Neural progenitor cell (in vitro differentiated cells): ENCODE measurements at regions not wholly inside any gene's neighbourhood (a gene's known extent, or its start where the extent isn't known, plus 50 kb on each side); places are given as distances from the start of the nearest gene placed in this dataset.

Experiments
- DNase-seq: peaks from one replicate; pipeline ENCODE4 v3.0.0-alpha.2; 2016; ENCODE audit warnings: low spot score
- H2AFZ ChIP-seq: fragments of 200-600 bp; sonication (generic); replicated peaks from 2 replicates; pipeline ENCODE4 v1.6.1; 2016; ENCODE audit warnings: antibody characterized with exemption
- H3F3A ChIP-seq: fragments of 200-600 bp; sonication (generic); 2 replicates; pipeline ENCODE4 v1.6.1; 2016; ENCODE audit warnings: antibody characterized with exemption, low read depth
- H3K27ac ChIP-seq: fragments of 200-600 bp; sonication (generic); 2 replicates; pipeline ENCODE4 v1.5.1; 2016; ENCODE audit warnings: mild to moderate bottlenecking
- H3K27me3 ChIP-seq: fragments of 200-600 bp; sonication (generic); 2 replicates; pipeline ENCODE4 v1.6.1; 2016; ENCODE audit warnings: mild to moderate bottlenecking, moderate library complexity
- H3K36me3 ChIP-seq: fragments of 200-600 bp; sonication (generic); 2 replicates; pipeline ENCODE4 v1.5.1; 2016
- H3K4me1 ChIP-seq: fragments of 200-600 bp; sonication (generic); 2 replicates; pipeline ENCODE4 v1.6.1; 2016; ENCODE audit warnings: mixed run types
- H3K4me2 ChIP-seq: fragments of 200-600 bp; sonication (generic); 2 replicates; pipeline ENCODE4 v1.6.1; 2016
- H3K4me3 ChIP-seq: fragments of 200-600 bp; sonication (generic); 2 replicates; pipeline ENCODE4 v1.5.1; 2016
- H3K79me2 ChIP-seq: fragments of 200-600 bp; sonication (generic); 2 replicates; pipeline ENCODE4 v1.6.1; 2016; ENCODE audit warnings: low read depth
- H3K9ac ChIP-seq: fragments of 200-600 bp; sonication (generic); 2 replicates; pipeline ENCODE4 v1.6.1; 2016
- H3K9me3 ChIP-seq: fragments of 200-600 bp; sonication (generic); 2 replicates; pipeline ENCODE4 v1.5.1; 2016; ENCODE audit warnings: low read depth
- H4K20me1 ChIP-seq: fragments of 200-600 bp; sonication (generic); 2 replicates; pipeline ENCODE4 v1.6.1; 2016; ENCODE audit warnings: low read depth
- H3K27ac Mint-ChIP-seq: 3 replicates; pipeline ENCODE4 v1.8.0; 2021; ENCODE audit warnings: mixed read lengths
- H3K27me3 Mint-ChIP-seq: 2 replicates; pipeline ENCODE4 v1.8.0; 2022; ENCODE audit warnings: low read depth, mild to moderate bottlenecking, inconsistent platforms, moderate library complexity, mixed read lengths; ENCODE audit not compliant: insufficient read depth
- H3K36me3 Mint-ChIP-seq: 3 replicates; pipeline ENCODE4 v1.8.0; 2021; ENCODE audit warnings: mixed read lengths
- H3K4me1 Mint-ChIP-seq: 3 replicates; pipeline ENCODE4 v1.8.0; 2021; ENCODE audit warnings: mixed read lengths
- H3K4me3 Mint-ChIP-seq: 3 replicates; pipeline ENCODE4 v1.8.0; 2021; ENCODE audit warnings: mild to moderate bottlenecking, moderate library complexity, mixed read lengths
- H3K9me3 Mint-ChIP-seq: 3 replicates; pipeline ENCODE4 v1.8.0; 2020; ENCODE audit warnings: mixed read lengths
- CTCF ChIP-seq: fragments of 200-600 bp; sonication (generic); IDR thresholded peaks from 2 replicates; pipeline ENCODE4 v1.5.1; 2017; ENCODE audit warnings: antibody characterized with exemption, mild to moderate bottlenecking
- EZH2 ChIP-seq: fragments of 200-600 bp; sonication (generic); IDR thresholded peaks from 2 replicates; pipeline ENCODE4 v1.6.1; 2017; ENCODE audit warnings: antibody characterized with exemption, mild to moderate bottlenecking, moderate library complexity
- EZH2phosphoT487 ChIP-seq: fragments of 200-600 bp; sonication (generic); IDR thresholded peaks from 2 replicates; pipeline ENCODE4 v1.6.1; 2017; ENCODE audit warnings: antibody characterized with exemption

- no peak for DNase-seq
- Histone ChIP-seq H3K9me3 (no peaks in the 10 kb centered on the region), H3K27me3 (no peaks in the 10 kb centered on the region), H3K4me1 (no peaks in the 10 kb centered on the region), H4K20me1 (no peaks in the 10 kb centered on the region), H3K27ac (no peak overlapping the region), H3K4me3 (no peak overlapping the region), H3K79me2 (no peaks in the 10 kb centered on the region), H3K4me2 (no peak overlapping the region), H3F3A (no peaks in the 10 kb centered on the region), H2AFZ (no peak overlapping the region), H3K36me3 (no peaks in the 10 kb centered on the region), H3K9ac (no peak overlapping the region)
- H3K27me3 Mint-ChIP-seq, result no peaks in the 10 kb centered on the region
- no peak overlapping the region for H3K4me3 Mint-ChIP-seq
- H3K9me3 Mint-ChIP-seq, result peaks cover 8% of the 10 kb centered on the region
- peaks cover 13% of the 10 kb centered on the region for H3K4me1 Mint-ChIP-seq
- H3K36me3 Mint-ChIP-seq, result no peaks in the 10 kb centered on the region
- no peak overlapping the region for H3K27ac Mint-ChIP-seq
- no peak for TF ChIP-seq CTCF
- TF ChIP-seq EZH2phosphoT487, result no peak
- no peak for TF ChIP-seq EZH2
These were observed 554.7 kb downstream of the SOX6 start for GRCh38 chr11:15801616-15802015.

GRCh38 chr11:15805726-15806125 lies 550.6 kb downstream of the SOX6 start:
- Histone ChIP-seq H3K79me2 (no peaks in the 10 kb centered on the region), H3K27ac (no peak overlapping the region), H4K20me1 (no peaks in the 10 kb centered on the region), H3K27me3 (no peaks in the 10 kb centered on the region), H2AFZ (no peak overlapping the region), H3K9me3 (no peaks in the 10 kb centered on the region), H3F3A (no peaks in the 10 kb centered on the region), H3K36me3 (no peaks in the 10 kb centered on the region), H3K4me2 (no peak overlapping the region), H3K9ac (no peak overlapping the region), H3K4me3 (no peak overlapping the region), H3K4me1 (no peaks in the 10 kb centered on the region)
- H3K36me3 Mint-ChIP-seq, result no peaks in the 10 kb centered on the region
- peaks cover 8% of the 10 kb centered on the region for H3K9me3 Mint-ChIP-seq
- peaks cover 22% of the 10 kb centered on the region for H3K4me1 Mint-ChIP-seq
- no peak for DNase-seq
- no peak overlapping the region for H3K27ac Mint-ChIP-seq
- TF ChIP-seq EZH2phosphoT487, result no peak
- TF ChIP-seq EZH2, result no peak
- no peak for TF ChIP-seq CTCF
- no peak overlapping the region for H3K4me3 Mint-ChIP-seq
- H3K27me3 Mint-ChIP-seq, result no peaks in the 10 kb centered on the region

GRCh38 chr11:15806217-15806616 lies 550.1 kb downstream of the SOX6 start:
- H3K9me3 Mint-ChIP-seq, result peaks cover 8% of the 10 kb centered on the region
- no peak overlapping the region for H3K27ac Mint-ChIP-seq
- no peak for TF ChIP-seq EZH2phosphoT487
- Histone ChIP-seq H3K4me2 (no peak overlapping the region), H2AFZ (no peak overlapping the region), H4K20me1 (no peaks in the 10 kb centered on the region), H3K4me3 (no peak overlapping the region), H3K27ac (no peak overlapping the region), H3K9ac (no peak overlapping the region), H3F3A (no peaks in the 10 kb centered on the region), H3K27me3 (no peaks in the 10 kb centered on the region), H3K36me3 (no peaks in the 10 kb centered on the region), H3K79me2 (no peaks in the 10 kb centered on the region), H3K4me1 (no peaks in the 10 kb centered on the region), H3K9me3 (no peaks in the 10 kb centered on the region)
- no peak overlapping the region for H3K4me3 Mint-ChIP-seq
- peaks cover 22% of the 10 kb centered on the region for H3K4me1 Mint-ChIP-seq
- no peaks in the 10 kb centered on the region for H3K27me3 Mint-ChIP-seq
- no peaks in the 10 kb centered on the region for H3K36me3 Mint-ChIP-seq
- no peak for DNase-seq

- TF ChIP-seq EZH2phosphoT487, result no peak
- no peak for TF ChIP-seq EZH2
- TF ChIP-seq CTCF, result no peak
- Histone ChIP-seq H3F3A (no peaks in the 10 kb centered on the region), H3K4me1 (no peaks in the 10 kb centered on the region), H3K27ac (no peak overlapping the region), H2AFZ (no peak overlapping the region), H4K20me1 (no peaks in the 10 kb centered on the region), H3K4me3 (no peak overlapping the region), H3K9ac (no peak overlapping the region), H3K4me2 (no peak overlapping the region), H3K9me3 (no peaks in the 10 kb centered on the region), H3K27me3 (no peaks in the 10 kb centered on the region), H3K79me2 (no peaks in the 10 kb centered on the region), H3K36me3 (no peaks in the 10 kb centered on the region)
- Mint-ChIP-seq H3K27me3 (no peaks in the 10 kb centered on the region), H3K4me1 (peaks cover 22% of the 10 kb centered on the region), H3K36me3 (no peaks in the 10 kb centered on the region), H3K9me3 (peaks cover 8% of the 10 kb centered on the region), H3K27ac (no peak overlapping the region), H3K4me3 (no peak overlapping the region)
- no peak for DNase-seq
These were observed 548.5 kb downstream of the SOX6 start for GRCh38 chr11:15807827-15808226.
